GM23338 (cell line): ENCODE measurements at regions not wholly inside any gene's neighbourhood (a gene's known extent, or its start where the extent isn't known, plus 50 kb on each side); places are given as distances from the start of the nearest gene placed in this dataset.

Experiments used
- CREB1 ChIP-seq: fragments of 250-450 bp; sonication (Bioruptor Pico); IDR thresholded peaks from 2 replicates; pipeline ENCODE4 v1.5.0; 2020; ENCODE audit warnings: low read depth, mild to moderate bottlenecking, moderate library complexity
- CTCF ChIP-seq, 2 experiments: fragments of 200-600 bp in 1 of 2; sonication (generic) in 1 of 2; conservative IDR thresholded peaks; 2 replicates each; pipeline versions ENCODE4 v1.5.1 to v1.6.1; 2016 to 2017; ENCODE audit warnings: antibody characterized with exemption in 2 of 2, low read depth in 2 of 2, mild to moderate bottlenecking in 2 of 2, moderate library complexity in 1 of 2
- JUNB ChIP-seq: IDR thresholded peaks from one replicate; pipeline ENCODE4 v1.6.1; 2016; ENCODE audit warnings: antibody characterized with exemption; ENCODE audit not compliant: unreplicated experiment
- NANOG ChIP-seq: IDR thresholded peaks from 2 replicates; pipeline ENCODE4 v1.6.1; 2016; ENCODE audit warnings: antibody characterized with exemption, borderline replicate concordance
- POLR2AphosphoS5 ChIP-seq: IDR thresholded peaks from 2 replicates; pipeline ENCODE4 v1.6.1; 2016; ENCODE audit warnings: antibody characterized with exemption, low read depth
- REST ChIP-seq: IDR thresholded peaks from one replicate; pipeline ENCODE4 v1.6.1; 2018; ENCODE audit warnings: antibody characterized with exemption; ENCODE audit not compliant: unreplicated experiment
- STAT1 ChIP-seq: IDR thresholded peaks from one replicate; pipeline ENCODE4 v1.6.1; 2016; ENCODE audit warnings: antibody characterized with exemption; ENCODE audit not compliant: unreplicated experiment
- ZNF331 ChIP-seq: fragments of 250-450 bp; sonication (Bioruptor Pico); IDR thresholded peaks from 2 replicates; pipeline ENCODE4 v1.5.0; 2020; ENCODE audit warnings: low read depth, mild to moderate bottlenecking, moderate library complexity
- ZNF462 ChIP-seq: fragments of 250-450 bp; sonication (Bioruptor Pico); IDR thresholded peaks from 2 replicates; pipeline ENCODE4 v1.5.0; 2020; ENCODE audit warnings: mild to moderate bottlenecking, moderate library complexity

- TF ChIP-seq ZNF462 (CRISPR knock-in tag): no peak
- no peak for TF ChIP-seq CREB1 (CRISPR knock-in tag)
- TF ChIP-seq REST: no peak
- no peak for TF ChIP-seq ZNF331 (CRISPR knock-in tag)
- TF ChIP-seq POLR2AphosphoS5: no peak
- no peak for TF ChIP-seq NANOG
- TF ChIP-seq CTCF (conservative IDR thresholded peaks at IDR 0.05; ENCODE audit: low read depth in 2 of 2): no peak
- no peak for TF ChIP-seq STAT1
- TF ChIP-seq JUNB: no peak
These were observed 375.3 kb upstream of the NFE2L3 start (continued) for GRCh38 chr7:25776744-25777123.
